Sigmoid colon (tissue), 4 donors: ENCODE measurements at regions not wholly inside any gene's neighbourhood (a gene's known extent, or its start where the extent isn't known, plus 50 kb on each side); places are given as distances from the start of the nearest gene placed in this dataset.

Source experiments
- CTCF ChIP-seq, 4 experiments: fragments of 450-650 bp in 3 of 4; fragments of 200-600 bp in 1 of 4; IDR thresholded peaks; one replicate each; pipeline ENCODE4 v1.5.1; 2016 to 2019; ENCODE audit warnings: antibody characterized with exemption in 4 of 4, mild to moderate bottlenecking in 3 of 4, moderate library complexity in 2 of 4
- POLR2A ChIP-seq, 2 donors: fragments of 450-650 bp; IDR thresholded peaks; one replicate each; pipeline ENCODE4 v1.6.1; 2016; ENCODE audit warnings: antibody characterized with exemption in 2 of 2, mild to moderate bottlenecking in 2 of 2, moderate library complexity in 2 of 2
- POLR2AphosphoS5 ChIP-seq, 4 donors: sonication (generic); formaldehyde crosslinking; IDR thresholded peaks; one replicate each; pipeline ENCODE4 v1.6.1; 2017; ENCODE audit warnings: antibody characterized with exemption in 4 of 4

GRCh38 chr2:22500555-22500935 is 884.4 kb upstream of the KLHL29 start:
- TF ChIP-seq CTCF (IDR thresholded peaks at IDR 0.05) (no peak), POLR2AphosphoS5 (IDR thresholded peaks at IDR 0.05) (no peak), POLR2A (IDR thresholded peaks at IDR 0.05) (no peak)
